ENCODE measurements at regions not wholly inside any gene's neighbourhood (a gene's known extent, or its start where the extent isn't known, plus 50 kb on each side); places are given as distances from the start of the nearest gene placed in this dataset.

DNA sequence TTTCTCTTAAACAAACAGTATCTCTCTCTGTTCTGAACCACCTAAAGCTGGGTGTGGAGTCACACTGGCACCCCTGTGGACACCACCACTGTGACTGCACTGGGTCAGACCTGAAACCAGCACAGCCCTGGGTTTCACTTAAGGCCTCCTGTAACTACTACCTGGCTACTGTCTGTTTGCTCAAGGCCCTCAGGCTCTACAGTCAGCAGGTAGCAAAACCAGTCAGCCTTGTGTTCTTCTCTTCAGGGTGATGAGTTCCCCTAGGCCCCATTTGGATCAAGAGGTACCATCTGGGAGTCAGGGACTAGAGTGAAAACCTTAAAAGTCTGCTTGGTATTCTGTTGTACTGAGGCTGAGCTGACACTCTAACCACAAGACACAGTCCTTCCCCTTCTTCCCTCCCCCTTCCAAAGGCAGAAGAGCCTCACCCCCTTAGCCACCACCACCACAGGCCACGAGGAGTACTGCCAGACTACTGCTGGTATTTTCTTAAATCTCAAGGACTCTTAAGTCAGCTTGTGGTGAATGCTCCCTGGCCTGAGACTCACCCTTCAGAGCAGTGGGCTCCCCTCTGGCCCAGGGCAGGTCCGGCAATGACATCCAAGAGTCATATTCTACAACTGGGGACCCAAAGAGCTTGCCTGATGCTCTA lies 153.2 kb upstream of the MON1B start:
- no peak for TF ChIP-seq TOX (CRISPR knock-in tag; IDR thresholded peaks at IDR 0.05; ENCODE audit: borderline replicate concordance)
- TF ChIP-seq PATZ1 (CRISPR knock-in tag; IDR thresholded peaks at IDR 0.05; ENCODE audit: borderline replicate concordance) = no peak

Data from SK-N-SH treated with all-trans-retinoic acid at 6 μM for 48 hours (cell line).